GM12872 (cell line): ENCODE measurements at regions not wholly inside any gene's neighbourhood (a gene's known extent, or its start where the extent isn't known, plus 50 kb on each side); places are given as distances from the start of the nearest gene placed in this dataset.

Experiments
- CTCF ChIP-seq: IDR thresholded peaks from 3 replicates; pipeline ENCODE4 v1.5.1; 2011; ENCODE audit warnings: low read depth, mild to moderate bottlenecking, low read length, moderate library complexity; ENCODE audit not compliant: insufficient read depth

- TF ChIP-seq CTCF: no peak
Observed at GRCh38 chr2:150653351-150653750, 165.9 kb upstream of the RND3 start.

- TF ChIP-seq CTCF: no peak
Observed at GRCh38 chr2:150647943-150648342, 160.5 kb upstream of the RND3 start.

- no peak for TF ChIP-seq CTCF
Observed at GRCh38 chr2:150646746-150647145, 159.3 kb upstream of the RND3 start.

GRCh38 chr2:150644298-150645067, 157.0 kb upstream of the RND3 start:
- TF ChIP-seq CTCF: no peak

GRCh38 chr2:150643114-150643725, 155.8 kb upstream of the RND3 start:
- TF ChIP-seq CTCF: no peak

- no peak for TF ChIP-seq CTCF
Observed at GRCh38 chr2:150640039-150640438, 152.6 kb upstream of the RND3 start.

- TF ChIP-seq CTCF: no peak
Observed at GRCh38 chr2:150639383-150639782, 151.9 kb upstream of the RND3 start.
